ENCODE measurements at regions not wholly inside any gene's neighbourhood (a gene's known extent, or its start where the extent isn't known, plus 50 kb on each side); places are given as distances from the start of the nearest gene placed in this dataset.

- POLR2A ChIA-PET = no interaction called here
- DNase-seq (ENCODE audit: extremely low spot score) = no peak
- TF ChIP-seq CTCF (IDR thresholded peaks at IDR 0.05; ENCODE audit: control extremely low read depth, extremely low read depth, low read depth, missing control alignments) = no peak
- CTCF ChIA-PET = interaction anchor here (1.3 kb wide), 1 partner anchor 10 kb away, joined by 6 read pairs; no protein-coding TSS in a partner anchor
These were observed 1471.8 kb downstream of the PCDH7 start for GRCh38 chr4:32191961-32192360.

GRCh38 chr4:32192363-32192762, 1472.2 kb downstream of the PCDH7 start:
- CTCF ChIA-PET = interaction anchor here (1.3 kb wide), 1 partner anchor 10 kb away, joined by 6 read pairs; no protein-coding TSS in a partner anchor
- POLR2A ChIA-PET = no interaction called here
- no peak for TF ChIP-seq CTCF (IDR thresholded peaks at IDR 0.05; ENCODE audit: control extremely low read depth, extremely low read depth, low read depth, missing control alignments)
- no peak for DNase-seq (ENCODE audit: extremely low spot score)

GRCh38 chr4:32192991-32193390, 1472.8 kb downstream of the PCDH7 start:
- CTCF ChIA-PET = no interaction called here
- POLR2A ChIA-PET = no interaction called here
- no peak for DNase-seq (ENCODE audit: extremely low spot score)
- TF ChIP-seq CTCF (IDR thresholded peaks at IDR 0.05; ENCODE audit: control extremely low read depth, extremely low read depth, low read depth, missing control alignments) = no peak

GRCh38 chr4:32196950-32197688, 1477.0 kb downstream of the PCDH7 start:
- no peak for TF ChIP-seq CTCF (IDR thresholded peaks at IDR 0.05; ENCODE audit: control extremely low read depth, extremely low read depth, low read depth, missing control alignments)
- CTCF ChIA-PET = no interaction called here
- DNase-seq (ENCODE audit: extremely low spot score) = no peak
- POLR2A ChIA-PET = no interaction called here

- DNase-seq (ENCODE audit: extremely low spot score) = no peak
- ChIA-PET CTCF (no interaction called here), POLR2A (no interaction called here)
- no peak for TF ChIP-seq CTCF (IDR thresholded peaks at IDR 0.05; ENCODE audit: control extremely low read depth, extremely low read depth, low read depth, missing control alignments)
These were observed 1479.5 kb downstream of the PCDH7 start for GRCh38 chr4:32199639-32200038.

GRCh38 chr4:32203340-32203739, 1483.2 kb downstream of the PCDH7 start:
- ChIA-PET CTCF (interaction anchor here (2.4 kb wide), 1 partner anchor 12 kb away, joined by 6 read pairs; no protein-coding TSS in a partner anchor), POLR2A (no interaction called here)
- no peak for DNase-seq (ENCODE audit: extremely low spot score)
- no peak for TF ChIP-seq CTCF (IDR thresholded peaks at IDR 0.05; ENCODE audit: control extremely low read depth, extremely low read depth, low read depth, missing control alignments)
